Testis (tissue), 2 donors: ENCODE measurements at regions not wholly inside any gene's neighbourhood (a gene's known extent, or its start where the extent isn't known, plus 50 kb on each side); places are given as distances from the start of the nearest gene placed in this dataset.

Source experiments
- DNase-seq: peaks from one replicate; pipeline ENCODE4 v3.0.0-alpha.2; 2019
- H3K27ac ChIP-seq, 2 donors: fragments of 200-600 bp; sonication (generic); one replicate each; pipeline ENCODE4 v1.5.1; 2019
- H3K27me3 ChIP-seq: fragments of 200-600 bp; sonication (generic); one replicate; pipeline ENCODE4 v1.5.1; 2019
- H3K36me3 ChIP-seq: fragments of 200-600 bp; sonication (generic); one replicate; pipeline ENCODE4 v1.5.1; 2017; ENCODE audit warnings: low read depth; ENCODE audit errors: missing control alignments
- H3K4me1 ChIP-seq: fragments of 200-600 bp; sonication (generic); one replicate; pipeline ENCODE4 v1.5.1; 2019
- H3K4me3 ChIP-seq, 2 donors: fragments of 200-600 bp; sonication (generic); one replicate each; pipeline ENCODE4 v1.5.1; 2017 to 2019
- H3K9me3 ChIP-seq: fragments of 200-600 bp; sonication (generic); one replicate; pipeline ENCODE4 v1.5.1; 2017
- POLR2A ChIP-seq: fragments of 450-650 bp; IDR thresholded peaks from one replicate; pipeline ENCODE4 v1.6.1; 2017; ENCODE audit warnings: antibody characterized with exemption, mild to moderate bottlenecking, moderate library complexity
- WGBS, 2 donors: methylation state at CpG; one replicate each; pipeline ENCODE4 v1.1.5; 2018; 5-methylcytosine and 5-hydroxymethylcytosine counted together
- intact Hi-C: fragments of 100-400 bp; cut with DNase I; formaldehyde crosslinking; loops from one replicate; pipeline ENCODE4 v1.15.1; 2023; ENCODE audit warnings: low total_unique reads
- TF ChIP-seq, protein P1 (sequence below), 3 experiments: fragments of 450-650 bp in 2 of 3; fragments of 200-600 bp in 1 of 3; sonication (generic) in 1 of 3; IDR thresholded peaks; one replicate each; pipeline ENCODE4 v1.5.1; 2016 to 2019; ENCODE audit warnings: antibody characterized with exemption in 3 of 3, mild to moderate bottlenecking in 2 of 3, moderate library complexity in 1 of 3

DNA sequence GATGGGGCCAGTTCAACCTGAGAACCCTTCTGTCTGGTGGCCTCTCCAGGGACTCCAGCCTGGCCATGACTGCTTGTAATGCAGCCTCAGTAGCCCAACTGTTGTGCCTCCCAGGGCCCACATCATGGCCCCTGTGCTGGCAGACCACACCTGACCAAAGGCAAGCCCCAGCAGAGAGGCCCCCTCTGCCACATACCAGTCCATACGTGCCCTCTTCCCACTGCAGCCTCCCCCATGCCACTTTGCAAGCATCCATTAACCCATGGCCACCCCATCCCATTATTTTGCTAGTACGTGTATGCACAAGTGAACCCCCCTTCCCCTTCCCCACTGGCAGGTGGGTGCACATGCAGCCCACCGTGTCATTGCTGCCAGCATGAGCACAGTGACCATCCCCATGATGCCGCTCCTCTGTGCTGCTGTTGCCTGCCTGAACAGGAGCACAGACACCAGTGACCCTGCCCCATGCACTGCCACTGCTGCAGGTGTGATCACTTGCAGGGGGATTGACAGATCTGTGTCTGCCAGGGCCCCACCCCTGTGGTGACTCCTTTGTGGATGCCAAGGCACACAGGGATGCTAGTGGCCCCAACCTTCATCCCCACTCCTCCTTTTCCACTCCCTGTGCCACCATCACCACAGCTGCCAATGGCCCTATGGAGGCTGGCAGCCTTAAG lies 330.0 kb upstream of the DSEL start:
- 97 to 98% methylated on average over 4 of the region's 4 CpGs for WGBS, 2 donors
- no peak for DNase-seq
- H3K9me3 ChIP-seq: no peaks in the 10 kb centered on the region
- no peaks in the 10 kb centered on the region for H3K27me3 ChIP-seq
- TF ChIP-seq, protein P1, sequence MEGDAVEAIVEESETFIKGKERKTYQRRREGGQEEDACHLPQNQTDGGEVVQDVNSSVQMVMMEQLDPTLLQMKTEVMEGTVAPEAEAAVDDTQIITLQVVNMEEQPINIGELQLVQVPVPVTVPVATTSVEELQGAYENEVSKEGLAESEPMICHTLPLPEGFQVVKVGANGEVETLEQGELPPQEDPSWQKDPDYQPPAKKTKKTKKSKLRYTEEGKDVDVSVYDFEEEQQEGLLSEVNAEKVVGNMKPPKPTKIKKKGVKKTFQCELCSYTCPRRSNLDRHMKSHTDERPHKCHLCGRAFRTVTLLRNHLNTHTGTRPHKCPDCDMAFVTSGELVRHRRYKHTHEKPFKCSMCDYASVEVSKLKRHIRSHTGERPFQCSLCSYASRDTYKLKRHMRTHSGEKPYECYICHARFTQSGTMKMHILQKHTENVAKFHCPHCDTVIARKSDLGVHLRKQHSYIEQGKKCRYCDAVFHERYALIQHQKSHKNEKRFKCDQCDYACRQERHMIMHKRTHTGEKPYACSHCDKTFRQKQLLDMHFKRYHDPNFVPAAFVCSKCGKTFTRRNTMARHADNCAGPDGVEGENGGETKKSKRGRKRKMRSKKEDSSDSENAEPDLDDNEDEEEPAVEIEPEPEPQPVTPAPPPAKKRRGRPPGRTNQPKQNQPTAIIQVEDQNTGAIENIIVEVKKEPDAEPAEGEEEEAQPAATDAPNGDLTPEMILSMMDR (IDR thresholded peaks at IDR 0.05): no peak
- TF ChIP-seq POLR2A: no peak
- intact Hi-C loops: no loop called here
- no peaks in the 10 kb centered on the region for H3K4me1 ChIP-seq
- no peaks in the 10 kb centered on the region for H3K36me3 ChIP-seq
- no peak overlapping the region for H3K4me3 ChIP-seq
- H3K27ac ChIP-seq: no peak overlapping the region

DNA sequence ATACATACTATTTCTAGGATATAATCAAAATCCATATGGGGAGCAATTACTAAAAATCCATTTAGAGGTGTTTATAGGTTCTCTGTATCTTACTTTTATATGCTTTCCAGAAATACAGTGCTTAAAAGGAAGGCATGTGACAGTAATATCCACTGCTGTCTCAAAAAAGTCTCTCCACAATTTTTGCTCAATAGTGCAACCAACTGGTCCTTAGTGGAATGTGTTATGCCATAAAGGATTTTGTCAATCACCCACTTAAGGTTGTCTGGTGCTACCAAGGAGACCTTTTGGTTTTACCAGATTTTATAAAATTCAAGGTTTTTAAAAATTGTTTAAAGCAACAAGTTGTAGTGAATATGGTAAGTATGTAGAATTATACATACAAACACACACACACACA lies 328.5 kb upstream of the DSEL start:
- no peaks in the 10 kb centered on the region for H3K36me3 ChIP-seq
- intact Hi-C loops: no loop called here
- H3K4me1 ChIP-seq: no peaks in the 10 kb centered on the region
- no peak overlapping the region for H3K4me3 ChIP-seq
- no peaks in the 10 kb centered on the region for H3K27me3 ChIP-seq
- TF ChIP-seq, protein P1 (IDR thresholded peaks at IDR 0.05): no peak
- no peak for TF ChIP-seq POLR2A
- no peak overlapping the region for H3K27ac ChIP-seq
- DNase-seq: no peak
- H3K9me3 ChIP-seq: no peaks in the 10 kb centered on the region

DNA sequence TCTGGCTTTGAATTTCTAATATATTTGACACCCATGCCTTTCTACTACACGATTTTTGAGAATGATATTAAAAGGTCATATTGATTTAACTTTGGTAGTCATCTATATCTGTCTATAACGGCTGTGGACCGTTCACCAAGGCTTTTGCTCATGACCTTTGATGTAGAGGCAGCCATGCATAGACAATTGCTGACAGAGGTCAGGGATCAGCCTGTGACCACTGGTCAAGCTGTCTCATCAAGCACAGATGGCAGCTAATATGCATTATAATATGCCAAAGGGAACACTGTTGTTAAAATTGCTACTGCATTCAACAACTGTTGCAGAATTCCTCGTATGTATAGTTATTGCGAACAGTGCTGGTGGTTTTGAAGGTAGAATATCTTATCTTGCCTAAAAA lies 323.9 kb upstream of the DSEL start:
- Histone ChIP-seq H3K4me3 (no peak overlapping the region), H3K27me3 (no peaks in the 10 kb centered on the region), H3K36me3 (no peaks in the 10 kb centered on the region), H3K9me3 (no peaks in the 10 kb centered on the region), H3K4me1 (no peaks in the 10 kb centered on the region), H3K27ac (no peak overlapping the region)
- intact Hi-C loops: no loop called here
- no peak for TF ChIP-seq POLR2A
- TF ChIP-seq, protein P1 (IDR thresholded peaks at IDR 0.05): no peak
- 74 to 79% methylated on average over 5 of the region's 5 CpGs for WGBS, 2 donors
- no peak for DNase-seq

DNA sequence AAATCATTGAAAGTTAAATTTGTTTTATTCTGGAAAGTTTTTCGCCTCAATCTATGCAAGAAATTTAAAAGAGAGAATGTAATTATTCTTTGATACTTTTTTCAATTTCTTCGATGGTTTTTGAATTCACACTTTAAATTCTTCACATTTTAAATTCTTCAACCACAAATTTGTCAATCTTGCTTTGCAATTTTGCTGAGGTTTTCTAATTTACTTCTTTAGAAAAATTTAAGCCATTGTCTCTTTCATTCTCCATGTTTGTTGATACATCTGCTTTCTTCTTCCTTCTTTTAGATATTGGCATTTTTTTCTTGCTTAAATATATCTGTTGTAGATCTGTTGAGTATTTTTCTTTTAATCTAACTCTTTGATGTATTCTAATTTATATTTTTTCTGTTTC lies 301.9 kb upstream of the DSEL start:
- DNase-seq: no peak
- Histone ChIP-seq H3K27ac (no peak overlapping the region), H3K36me3 (no peaks in the 10 kb centered on the region), H3K4me1 (no peaks in the 10 kb centered on the region), H3K4me3 (no peak overlapping the region), H3K27me3 (no peaks in the 10 kb centered on the region), H3K9me3 (no peaks in the 10 kb centered on the region)
- WGBS, 2 donors: 88 to 91% methylated on average over 2 of the region's 2 CpGs
- TF ChIP-seq POLR2A: no peak
- TF ChIP-seq, protein P1 (IDR thresholded peaks at IDR 0.05): no peak
- intact Hi-C loops: no loop called here

DNA sequence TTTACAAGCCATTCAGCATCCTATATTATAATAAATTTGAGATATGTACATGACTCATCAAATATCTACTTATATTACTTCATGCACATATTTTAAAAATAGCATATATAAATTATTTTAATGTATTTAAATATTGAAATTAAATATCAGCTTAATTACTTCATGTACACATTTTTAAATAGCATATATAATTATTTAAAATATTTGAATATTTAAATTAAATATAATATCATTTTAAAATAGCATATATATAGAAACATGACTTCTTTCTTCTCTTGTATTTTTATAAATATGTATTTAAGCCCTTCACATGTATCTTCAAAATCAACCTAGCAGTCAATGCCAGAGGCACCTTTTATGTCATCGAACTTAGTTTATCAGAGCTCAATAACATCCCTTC lies 298.8 kb upstream of the DSEL start:
- Histone ChIP-seq H3K27ac (no peak overlapping the region), H3K36me3 (no peaks in the 10 kb centered on the region), H3K4me1 (no peaks in the 10 kb centered on the region), H3K9me3 (no peaks in the 10 kb centered on the region), H3K27me3 (no peaks in the 10 kb centered on the region), H3K4me3 (no peak overlapping the region)
- TF ChIP-seq POLR2A: no peak
- TF ChIP-seq, protein P1 (IDR thresholded peaks at IDR 0.05): no peak
- intact Hi-C loops: no loop called here
- DNase-seq: no peak
- WGBS, 2 donors: 85 to 88% methylated on average over 1 of the region's 1 CpG
